HG03039 (cell line): ENCODE measurements at regions not wholly inside any gene's neighbourhood (a gene's known extent, or its start where the extent isn't known, plus 50 kb on each side); places are given as distances from the start of the nearest gene placed in this dataset.
"Not testable (repeated sequence)": the region's sequence is repeated elsewhere in the genome, so short reads cannot be mapped to it uniquely, and the experiment has no call there.

Experiments
- ATAC-seq: cut with Tn5 transposase; IDR thresholded peaks from one replicate; pipeline ENCODE4 v1.9.1; 2021; ENCODE audit warnings: mild to moderate bottlenecking, moderate library complexity; ENCODE audit not compliant: unreplicated experiment

DNA sequence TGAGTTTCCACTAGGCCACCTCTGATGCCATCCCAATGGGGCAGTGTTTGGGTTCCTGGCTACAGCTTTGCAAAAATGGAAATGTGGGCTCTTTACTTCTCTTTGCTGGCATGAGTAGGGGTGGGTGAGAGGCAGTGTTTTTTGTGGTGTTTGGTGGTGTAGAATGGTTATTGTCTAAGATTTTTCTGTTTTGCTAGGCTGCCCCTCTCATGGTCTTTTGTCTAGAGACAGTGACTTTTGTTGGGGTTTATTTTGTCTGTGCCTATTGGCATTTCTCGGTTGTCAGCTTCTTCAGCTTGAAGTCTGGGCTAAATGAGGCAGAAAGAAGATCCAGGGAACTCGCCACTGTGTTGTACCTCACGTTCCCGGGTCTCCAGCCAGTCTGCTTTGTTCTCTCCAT is 112.1 kb downstream of the CENPF start:
- no peak for ATAC-seq

GRCh38 chr1:214717351-214717750 is 114.4 kb downstream of the CENPF start:
- no peak for ATAC-seq

GRCh38 chr1:214718724-214719123 is 115.7 kb downstream of the CENPF start:
- no peak for ATAC-seq

DNA sequence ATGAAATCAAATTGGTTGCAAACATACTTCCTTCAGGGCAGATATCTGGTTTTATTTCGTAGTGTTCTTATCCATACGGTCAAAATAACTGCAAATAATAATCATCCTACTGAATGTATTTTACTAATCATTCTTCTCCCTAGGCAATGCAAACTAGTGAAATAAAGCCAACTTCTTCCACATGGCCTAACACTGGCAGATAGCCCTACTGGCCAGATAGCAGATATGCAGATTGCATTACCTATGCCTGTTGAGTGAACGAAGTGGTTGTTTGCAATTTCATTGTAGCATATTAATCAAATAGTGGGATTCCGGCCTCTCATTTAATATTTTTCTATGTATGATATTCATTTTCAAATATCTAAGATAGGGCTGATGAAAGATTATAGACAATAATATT is 116.2 kb downstream of the CENPF start:
- no peak for ATAC-seq

DNA sequence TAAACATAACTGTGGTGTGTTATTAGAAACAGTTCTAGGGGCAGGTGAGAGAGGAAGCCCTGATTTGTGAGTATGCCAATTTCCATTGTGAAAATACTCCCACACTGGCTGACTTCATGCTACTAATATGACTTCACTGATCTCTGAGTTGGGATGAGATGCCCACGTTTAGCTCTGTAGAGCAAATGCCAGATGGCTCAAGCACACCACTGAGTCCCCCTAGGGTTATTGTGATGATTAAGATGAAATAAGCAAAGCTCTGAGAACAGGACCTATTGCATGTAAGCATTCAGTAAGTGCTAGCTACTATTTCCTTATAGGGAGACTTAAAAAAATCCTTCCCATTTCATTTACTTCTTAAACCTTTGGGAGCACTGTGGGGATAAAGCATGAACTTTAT is 117.6 kb downstream of the CENPF start:
- ATAC-seq = no peak

- no peak for ATAC-seq
These were observed 124.3 kb downstream of the CENPF start for GRCh38 chr1:214727274-214727673.

DNA sequence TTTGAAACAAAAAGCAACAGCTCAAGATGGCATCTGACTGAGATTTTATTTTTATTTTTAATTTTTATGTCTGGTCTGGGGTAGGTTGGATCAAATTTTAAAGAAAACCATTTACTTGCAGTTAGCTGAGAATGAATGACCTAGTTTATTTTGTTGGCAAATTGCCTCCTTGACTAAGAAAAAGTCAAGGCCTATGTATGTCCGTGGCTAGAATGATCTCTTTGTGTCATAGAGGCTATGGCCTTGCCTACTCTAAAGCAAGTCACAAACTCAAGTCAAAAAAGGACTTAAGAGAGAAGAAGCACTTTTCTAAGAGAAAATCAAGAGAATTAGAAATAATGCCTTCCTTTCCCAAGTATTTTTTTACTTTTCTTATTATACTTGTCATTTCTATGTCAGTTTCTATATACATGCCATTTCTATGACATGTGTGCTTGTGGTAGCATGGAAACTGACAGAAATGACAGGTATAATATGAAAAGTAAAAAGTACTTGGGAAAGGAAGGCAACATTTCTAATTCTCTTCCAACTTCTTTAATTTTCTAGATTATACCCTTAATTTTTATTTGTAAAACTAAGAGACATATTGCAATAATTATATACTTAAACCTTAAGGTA is 136.7 kb downstream of the CENPF start:
- ATAC-seq = no peak

GRCh38 chr1:214740471-214740870 is 137.5 kb downstream of the CENPF start:
- ATAC-seq = no peak

- ATAC-seq = no peak
These were observed 144.1 kb downstream of the CENPF start for GRCh38 chr1:214747050-214747635.

GRCh38 chr1:214753236-214753852 is 150.3 kb downstream of the CENPF start:
- no peak for ATAC-seq

DNA sequence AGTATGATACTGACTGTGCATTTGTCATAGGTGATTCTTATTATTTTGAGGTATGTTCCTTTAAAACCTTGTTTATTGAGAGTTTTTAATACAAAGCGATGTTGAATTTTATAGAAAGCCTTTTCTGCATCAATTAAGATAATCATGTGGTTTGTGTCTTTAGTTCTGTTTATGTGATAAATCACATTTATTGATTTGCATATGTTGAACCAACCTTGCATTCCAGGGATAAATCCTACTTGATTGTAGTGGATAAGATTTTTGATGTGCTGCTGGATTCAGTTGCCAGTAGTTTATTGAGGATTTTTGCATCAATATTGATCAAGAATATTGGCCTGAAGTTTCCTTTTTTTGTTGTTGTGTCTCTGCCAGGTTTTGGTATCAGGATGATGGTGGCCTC is 158.0 kb downstream of the CENPF start:
- ATAC-seq = no peak

- no peak for ATAC-seq
These were observed 159.9 kb downstream of the CENPF start for GRCh38 chr1:214762902-214763301.

DNA sequence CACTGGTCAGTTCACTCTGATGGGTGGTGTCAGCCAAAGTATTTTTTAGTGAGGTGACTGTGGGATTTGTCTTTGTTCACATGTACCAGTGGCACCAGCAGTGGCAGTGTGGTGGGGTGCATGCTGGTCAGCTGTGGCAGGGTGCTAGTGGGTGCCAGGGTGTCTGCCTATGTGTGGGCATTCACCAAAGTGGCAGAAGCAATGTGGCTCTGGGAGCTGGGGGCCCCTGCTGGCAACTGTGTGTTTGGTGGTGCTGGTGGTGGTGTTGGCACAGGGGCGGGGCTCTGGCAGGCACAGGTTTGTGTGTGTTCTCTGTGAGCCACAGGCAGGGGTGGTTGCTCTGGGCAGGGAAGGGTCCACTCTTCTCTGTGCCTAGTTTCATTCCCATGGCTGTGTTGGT is 161.5 kb downstream of the CENPF start:
- no peak for ATAC-seq

DNA sequence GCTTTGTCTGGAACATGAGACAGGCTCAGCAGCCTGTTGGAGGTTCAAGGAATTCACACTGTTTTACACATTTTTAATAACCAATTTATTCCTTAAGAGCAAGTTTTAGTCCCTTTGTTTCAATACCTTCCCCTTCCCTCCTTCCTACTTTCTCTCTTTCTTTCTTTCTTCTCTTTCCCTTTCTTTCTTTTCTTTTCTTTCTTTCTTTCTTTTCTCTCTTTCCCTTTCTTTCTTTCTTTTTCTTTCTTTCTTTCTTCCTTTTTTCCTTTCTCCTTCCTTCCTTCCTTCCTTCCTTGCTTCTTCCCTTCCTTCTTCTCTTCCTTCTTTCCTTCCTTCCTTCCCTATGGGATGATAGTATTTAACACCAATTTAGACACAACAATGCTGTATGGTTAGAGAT is 164.2 kb downstream of the CENPF start:
- ATAC-seq = no peak

- not testable (repeated sequence) for ATAC-seq
These were observed 166.7 kb downstream of the CENPF start for GRCh38 chr1:214769666-214770065.

- no peak for ATAC-seq
These were observed 174.4 kb downstream of the CENPF start for GRCh38 chr1:214777364-214777763.

- no peak for ATAC-seq
These were observed 189.0 kb downstream of the CENPF start for GRCh38 chr1:214791961-214792360.

DNA sequence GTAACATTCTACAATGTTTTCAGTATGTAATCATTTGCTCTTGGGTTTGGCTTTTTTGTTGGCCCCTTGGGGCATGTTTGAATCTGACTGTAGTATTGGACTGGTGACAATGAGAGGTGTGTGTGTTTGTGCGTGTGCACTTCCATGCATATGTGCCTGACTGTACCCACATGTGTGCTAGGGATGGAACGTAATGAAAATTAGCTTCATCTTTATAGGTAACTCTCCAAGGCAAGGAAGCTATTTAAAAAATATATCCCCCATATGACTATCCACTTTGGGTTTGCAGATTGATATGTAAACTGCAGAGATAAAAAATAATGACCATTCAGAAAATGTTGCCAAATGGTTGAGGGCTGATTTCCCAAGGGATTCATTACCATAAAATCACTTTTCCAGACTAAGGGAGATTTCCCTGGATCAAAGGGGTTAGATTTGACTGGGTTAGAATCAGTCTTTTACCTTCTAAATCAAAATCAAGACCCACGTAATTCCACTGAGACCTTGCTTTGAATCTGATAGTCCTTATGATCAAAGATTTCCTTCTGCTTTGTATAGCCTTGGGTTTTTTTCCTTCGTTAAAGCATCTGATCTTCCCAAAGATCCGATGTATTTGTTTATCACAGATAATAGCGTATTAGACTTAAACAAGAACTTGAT is 189.7 kb downstream of the CENPF start:
- ATAC-seq = no peak

- ATAC-seq = no peak
These were observed 190.7 kb downstream of the CENPF start for GRCh38 chr1:214793708-214794107.

DNA sequence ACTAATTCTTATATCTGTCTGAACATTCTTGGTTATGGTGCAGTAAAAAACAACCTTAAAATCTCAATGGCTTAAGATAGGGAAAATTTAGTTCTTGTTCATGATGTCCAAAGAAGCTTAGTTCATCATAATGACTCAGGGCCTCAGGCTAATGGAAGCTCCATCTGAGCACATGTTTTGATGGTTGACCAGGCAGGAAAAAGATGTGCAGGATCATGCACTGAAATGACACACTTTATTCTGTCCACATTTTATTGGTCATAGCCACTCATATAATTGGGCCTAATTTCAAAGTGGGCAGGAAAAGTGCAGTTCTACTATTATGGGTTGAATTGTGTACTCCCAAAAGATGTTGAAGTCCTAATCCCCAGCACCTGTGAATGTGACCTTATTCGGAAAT is 198.2 kb downstream of the CENPF start:
- ATAC-seq = no peak

GRCh38 chr1:214808845-214809460 is 206.0 kb downstream of the CENPF start:
- no peak for ATAC-seq

DNA sequence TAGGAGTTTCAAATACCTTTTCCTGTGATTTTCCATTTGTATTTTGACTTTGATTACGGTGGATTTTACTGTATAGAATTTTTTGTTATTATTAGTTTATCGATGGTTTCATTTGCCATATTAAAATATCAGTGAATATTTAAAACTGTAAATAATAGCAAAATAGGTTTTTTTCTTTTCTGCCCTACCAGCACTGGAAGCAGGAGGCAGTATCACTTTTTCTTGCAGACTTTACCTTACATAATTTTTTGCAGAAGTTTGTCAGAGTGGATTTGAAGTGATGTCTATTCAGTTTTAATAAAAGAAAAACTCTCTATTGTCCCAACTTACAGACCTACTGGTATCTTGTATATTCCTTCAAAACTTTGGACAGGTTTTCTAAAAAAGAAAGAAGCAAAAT is 213.6 kb downstream of the CENPF start:
- no peak for ATAC-seq
